ENCODE measurements at regions not wholly inside any gene's neighbourhood (a gene's known extent, or its start where the extent isn't known, plus 50 kb on each side); places are given as distances from the start of the nearest gene placed in this dataset.
"Not testable (repeated sequence)": the region's sequence is repeated elsewhere in the genome, so short reads cannot be mapped to it uniquely, and the experiment has no call there.

GRCh38 chr3:124636863-124637296 is 93.4 kb upstream of the UMPS start:
- ATAC-seq = no peak

GRCh38 chr3:124639406-124640237 is 90.6 kb upstream of the UMPS start:
- DNase-seq (no peak), ATAC-seq (peak; percentile 86)

More at GRCh38 chr3:124636863-124637296, 93.4 kb upstream of the UMPS start:
- no peak for DNase-seq

GRCh38 chr3:124640635-124641306 is 89.5 kb upstream of the UMPS start:
- no peak for DNase-seq

GRCh38 chr3:124643453-124643852 is 86.8 kb upstream of the UMPS start:
- DNase-seq (no peak), ATAC-seq (no peak)

More at GRCh38 chr3:124640635-124641306, 89.5 kb upstream of the UMPS start:
- ATAC-seq = no peak

- ATAC-seq = not testable (repeated sequence)
Observed at GRCh38 chr3:124646186-124646585, 84.1 kb upstream of the UMPS start.

GRCh38 chr3:124648551-124648950 is 81.7 kb upstream of the UMPS start:
- no peak for DNase-seq
- ATAC-seq = no peak

More at GRCh38 chr3:124646186-124646585, 84.1 kb upstream of the UMPS start:
- DNase-seq = not testable (repeated sequence)

GRCh38 chr3:124650798-124651197 is 79.5 kb upstream of the UMPS start:
- ATAC-seq (peak; percentile 79), DNase-seq (peak; percentile 67)

- DNase-seq, ATAC-seq: not testable (repeated sequence)
Observed at GRCh38 chr3:124651416-124651815, 78.8 kb upstream of the UMPS start.

- DNase-seq (no peak), ATAC-seq (peak; percentile 48)
Observed at GRCh38 chr3:124652009-124652408, 78.2 kb upstream of the UMPS start.

GRCh38 chr3:124653071-124653796 is 77.0 kb upstream of the UMPS start:
- ATAC-seq = no peak
- DNase-seq = no peak

- no peak for DNase-seq
- no peak for ATAC-seq
Observed at GRCh38 chr3:124653797-124654469, 76.3 kb upstream of the UMPS start.

- ATAC-seq = no peak
- no peak for DNase-seq
Observed at GRCh38 chr3:124654470-124654845, 75.8 kb upstream of the UMPS start.

GRCh38 chr3:124656531-124656930 is 73.7 kb upstream of the UMPS start:
- DNase-seq = no peak
- ATAC-seq = no peak

- DNase-seq (no peak), ATAC-seq (no peak)
Observed at GRCh38 chr3:124657138-124657537, 73.1 kb upstream of the UMPS start.

- no peak for ATAC-seq
Observed at GRCh38 chr3:124658270-124658669, 72.0 kb upstream of the UMPS start.

GRCh38 chr3:124659175-124659574 is 71.1 kb upstream of the UMPS start:
- DNase-seq (no peak), ATAC-seq (no peak)

More at GRCh38 chr3:124658270-124658669, 72.0 kb upstream of the UMPS start:
- DNase-seq = no peak

- peak; percentile 64 for ATAC-seq
- DNase-seq = no peak
Observed at GRCh38 chr3:124660599-124660998, 69.7 kb upstream of the UMPS start.

GRCh38 chr3:124663690-124664089 is 66.6 kb upstream of the UMPS start:
- ATAC-seq = no peak

GRCh38 chr3:124664804-124665203 is 65.4 kb upstream of the UMPS start:
- no peak for ATAC-seq
- no peak for DNase-seq

More at GRCh38 chr3:124663690-124664089, 66.6 kb upstream of the UMPS start:
- DNase-seq = no peak

GRCh38 chr3:124666067-124666466 is 64.2 kb upstream of the UMPS start:
- no peak for DNase-seq
- no peak for ATAC-seq

- DNase-seq = no peak
- ATAC-seq = no peak
Observed at GRCh38 chr3:124669470-124669869, 60.8 kb upstream of the UMPS start.

- ATAC-seq = peak; percentile 64
- DNase-seq = peak; percentile 21
Observed at GRCh38 chr3:124671106-124671505, 59.1 kb upstream of the UMPS start.

Measured in stimulated activated naive CD8-positive, alpha-beta T cell treated with anti-CD3 and anti-CD28 coated beads, Interleukin-15, Interleukin-2, amounts not matched to agents 100 U/mL and 50 U/mL, for 24 hours (primary cell).